ENCODE measurements at regions not wholly inside any gene's neighbourhood (a gene's known extent, or its start where the extent isn't known, plus 50 kb on each side); places are given as distances from the start of the nearest gene placed in this dataset.
"Not testable (repeated sequence)": the region's sequence is repeated elsewhere in the genome, so short reads cannot be mapped to it uniquely, and the experiment has no call there.

- no peak for TF ChIP-seq EZH2 (IDR thresholded peaks at IDR 0.05; ENCODE audit: insufficient read depth, poor library complexity, severe bottlenecking)
- no peak for TF ChIP-seq EZH2phosphoT487 (IDR thresholded peaks at IDR 0.05; ENCODE audit: insufficient read depth, low read depth)
- Histone ChIP-seq H3K79me2 (ENCODE audit: insufficient read depth) (no peaks in the 10 kb centered on the region), H4K20me1 (ENCODE audit: insufficient read depth) (no peaks in the 10 kb centered on the region), H3K27me3 (replicated peaks; ENCODE audit: insufficient read depth) (no peaks in the 10 kb centered on the region), H3K4me1 (ENCODE audit: insufficient read depth) (no peaks in the 10 kb centered on the region), H3K4me3 (no peak overlapping the region), H2AFZ (no peak overlapping the region), H3K4me2 (ENCODE audit: unreplicated experiment) (no peak overlapping the region), H3K36me3 (ENCODE audit: low read depth) (no peaks in the 10 kb centered on the region), H3K27ac (no peak overlapping the region), H3K9me2 (ENCODE audit: insufficient read depth) (no peaks in the 10 kb centered on the region), H3K9ac (no peak overlapping the region), H3F3A (ENCODE audit: insufficient read depth) (no peaks in the 10 kb centered on the region), H3K9me3 (ENCODE audit: low read depth) (no peaks in the 10 kb centered on the region)
- no peak for DNase-seq
- WGBS, 2 experiments (ENCODE audit: low coverage in 1 of 2, low lambda C conversion rate in 2 of 2, missing lambda C conversion rate in 2 of 2) = 4 to 6% methylated on average over 1 of the region's 1 CpG
- in situ Hi-C loops (cut with MboI) = no loop called here
These were observed 1455.7 kb upstream of the CELF2 start for GRCh38 chr10:9561821-9562505.

GRCh38 chr10:9577746-9578145 is 1439.9 kb upstream of the CELF2 start:
- WGBS, 2 experiments (ENCODE audit: low coverage in 1 of 2, low lambda C conversion rate in 2 of 2, missing lambda C conversion rate in 2 of 2) = 0 to 11% methylated on average over 1 of the region's 1 CpG
- no peak for DNase-seq
- no peaks in the 10 kb centered on the region for H3K79me2 ChIP-seq (ENCODE audit: insufficient read depth)
- no peak overlapping the region for H2AFZ ChIP-seq
- H3K36me3 ChIP-seq (ENCODE audit: low read depth) = no peaks in the 10 kb centered on the region
- H3K9ac ChIP-seq = no peak overlapping the region
- H4K20me1 ChIP-seq (ENCODE audit: insufficient read depth) = no peaks in the 10 kb centered on the region
- no peak for TF ChIP-seq EZH2 (IDR thresholded peaks at IDR 0.05; ENCODE audit: insufficient read depth, poor library complexity, severe bottlenecking)
- TF ChIP-seq EZH2phosphoT487 (IDR thresholded peaks at IDR 0.05; ENCODE audit: insufficient read depth, low read depth) = no peak
- in situ Hi-C loops (cut with MboI) = no loop called here
- H3K4me3 ChIP-seq = no peak overlapping the region
- no peaks in the 10 kb centered on the region for H3K9me3 ChIP-seq (ENCODE audit: low read depth)
- H3K4me1 ChIP-seq (ENCODE audit: insufficient read depth) = no peaks in the 10 kb centered on the region
- no peaks in the 10 kb centered on the region for H3F3A ChIP-seq (ENCODE audit: insufficient read depth)
- H3K9me2 ChIP-seq (ENCODE audit: insufficient read depth) = no peaks in the 10 kb centered on the region
- H3K27me3 ChIP-seq (replicated peaks; ENCODE audit: insufficient read depth) = no peaks in the 10 kb centered on the region
- no peak overlapping the region for H3K27ac ChIP-seq
- H3K4me2 ChIP-seq (ENCODE audit: unreplicated experiment) = no peak overlapping the region

GRCh38 chr10:9579110-9579705 is 1438.5 kb upstream of the CELF2 start:
- Histone ChIP-seq H3K4me1 (ENCODE audit: insufficient read depth) (no peaks in the 10 kb centered on the region), H3K9ac (no peak overlapping the region), H2AFZ (no peak overlapping the region), H3K36me3 (ENCODE audit: low read depth) (no peaks in the 10 kb centered on the region), H3F3A (ENCODE audit: insufficient read depth) (no peaks in the 10 kb centered on the region), H3K79me2 (ENCODE audit: insufficient read depth) (no peaks in the 10 kb centered on the region), H3K4me2 (ENCODE audit: unreplicated experiment) (no peak overlapping the region), H4K20me1 (ENCODE audit: insufficient read depth) (no peaks in the 10 kb centered on the region), H3K4me3 (no peak overlapping the region), H3K27me3 (replicated peaks; ENCODE audit: insufficient read depth) (no peaks in the 10 kb centered on the region), H3K9me3 (ENCODE audit: low read depth) (no peaks in the 10 kb centered on the region), H3K27ac (no peak overlapping the region), H3K9me2 (ENCODE audit: insufficient read depth) (no peaks in the 10 kb centered on the region)
- 48 to 53% methylated on average over 3 of the region's 3 CpGs for WGBS, 2 experiments (ENCODE audit: low coverage in 1 of 2, low lambda C conversion rate in 2 of 2, missing lambda C conversion rate in 2 of 2)
- TF ChIP-seq EZH2 (IDR thresholded peaks at IDR 0.05; ENCODE audit: insufficient read depth, poor library complexity, severe bottlenecking) (no peak), EZH2phosphoT487 (IDR thresholded peaks at IDR 0.05; ENCODE audit: insufficient read depth, low read depth) (no peak)
- in situ Hi-C loops (cut with MboI) = no loop called here
- DNase-seq = no peak

GRCh38 chr10:9582803-9583202 is 1434.9 kb upstream of the CELF2 start:
- H3K4me1 ChIP-seq (ENCODE audit: insufficient read depth); H3K36me3 ChIP-seq (ENCODE audit: low read depth); H3F3A ChIP-seq (ENCODE audit: insufficient read depth); DNase-seq; H3K79me2 ChIP-seq (ENCODE audit: insufficient read depth); H3K9ac ChIP-seq; H3K4me2 ChIP-seq (ENCODE audit: unreplicated experiment); in situ Hi-C loops (cut with MboI); H2AFZ ChIP-seq; H3K27me3 ChIP-seq (replicated peaks; ENCODE audit: insufficient read depth); H3K27ac ChIP-seq; H3K9me2 ChIP-seq (ENCODE audit: insufficient read depth); H3K4me3 ChIP-seq; H4K20me1 ChIP-seq (ENCODE audit: insufficient read depth); H3K9me3 ChIP-seq (ENCODE audit: low read depth): not testable (repeated sequence)
- WGBS, 2 experiments (ENCODE audit: low coverage in 1 of 2, low lambda C conversion rate in 2 of 2, missing lambda C conversion rate in 2 of 2) = 20 to 21% methylated on average over 1 of the region's 1 CpG
